ENCODE measurements at regions not wholly inside any gene's neighbourhood (a gene's known extent, or its start where the extent isn't known, plus 50 kb on each side); places are given as distances from the start of the nearest gene placed in this dataset.
"Not testable (repeated sequence)": the region's sequence is repeated elsewhere in the genome, so short reads cannot be mapped to it uniquely, and the experiment has no call there.

- no peak for TF ChIP-seq TCF4 (CRISPR knock-in tag; IDR thresholded peaks at IDR 0.05; ENCODE audit: borderline replicate concordance)
- TF ChIP-seq TOX (CRISPR knock-in tag; IDR thresholded peaks at IDR 0.05; ENCODE audit: borderline replicate concordance): no peak
- TF ChIP-seq SNAI2 (CRISPR knock-in tag; IDR thresholded peaks at IDR 0.05): no peak
- TF ChIP-seq ISL1 (CRISPR knock-in tag; IDR thresholded peaks at IDR 0.05): no peak
- TF ChIP-seq BACH2 (CRISPR knock-in tag; IDR thresholded peaks at IDR 0.05; ENCODE audit: borderline replicate concordance): no peak
Measured at GRCh38 chr11:87536565-87536964, 498.8 kb downstream of the TMEM135 start (continued).

- ATAC-seq: no peak
- TF ChIP-seq ZFP30 (CRISPR knock-in tag; IDR thresholded peaks at IDR 0.05) (no peak), OSR1 (CRISPR knock-in tag; IDR thresholded peaks at IDR 0.05) (no peak), SNAI2 (CRISPR knock-in tag; IDR thresholded peaks at IDR 0.05) (no peak), ZNF8 (CRISPR knock-in tag; IDR thresholded peaks at IDR 0.05) (no peak), ZFP3 (CRISPR knock-in tag; IDR thresholded peaks at IDR 0.05) (no peak), TOX (CRISPR knock-in tag; IDR thresholded peaks at IDR 0.05; ENCODE audit: borderline replicate concordance) (no peak), POU6F1 (CRISPR knock-in tag; IDR thresholded peaks at IDR 0.05; ENCODE audit: borderline replicate concordance, low read depth) (no peak)
Measured at GRCh38 chr11:87536016-87536415, 498.3 kb downstream of the TMEM135 start.

- TF ChIP-seq GLIS3 (CRISPR knock-in tag; IDR thresholded peaks at IDR 0.05) (no peak), BACH2 (CRISPR knock-in tag; IDR thresholded peaks at IDR 0.05; ENCODE audit: borderline replicate concordance) (no peak)
Measured at GRCh38 chr11:87535513-87535912, 497.8 kb downstream of the TMEM135 start.

GRCh38 chr11:87531835-87532234 is 494.1 kb downstream of the TMEM135 start:
- ATAC-seq: not testable (repeated sequence)

More at GRCh38 chr11:87535513-87535912, 497.8 kb downstream of the TMEM135 start:
- no peak for ATAC-seq

- TF ChIP-seq GLIS3 (CRISPR knock-in tag; IDR thresholded peaks at IDR 0.05): no peak
- no peak for TF ChIP-seq CSRNP3 (CRISPR knock-in tag; IDR thresholded peaks at IDR 0.05)
- TF ChIP-seq ESRRG (CRISPR knock-in tag; IDR thresholded peaks at IDR 0.05): no peak
- TF ChIP-seq ZNF565 (CRISPR knock-in tag; conservative IDR thresholded peaks at IDR 0.05; ENCODE audit: low read depth): no peak
- no peak for TF ChIP-seq TOX (CRISPR knock-in tag; IDR thresholded peaks at IDR 0.05; ENCODE audit: borderline replicate concordance)
- TF ChIP-seq BACH2 (CRISPR knock-in tag; IDR thresholded peaks at IDR 0.05; ENCODE audit: borderline replicate concordance): no peak
- no peak for TF ChIP-seq PPARA (CRISPR knock-in tag; IDR thresholded peaks at IDR 0.05; ENCODE audit: borderline replicate concordance)
- TF ChIP-seq CREB5 (CRISPR knock-in tag; IDR thresholded peaks at IDR 0.05; ENCODE audit: low read depth): no peak
- TF ChIP-seq TSHZ2 (CRISPR knock-in tag; IDR thresholded peaks at IDR 0.05): no peak
- TF ChIP-seq ZC3H10 (CRISPR knock-in tag; IDR thresholded peaks at IDR 0.05): no peak
- TF ChIP-seq RARB (CRISPR knock-in tag; IDR thresholded peaks at IDR 0.05): no peak
- no peak for TF ChIP-seq TCF4 (CRISPR knock-in tag; IDR thresholded peaks at IDR 0.05; ENCODE audit: borderline replicate concordance)
- no peak for ATAC-seq
Measured at GRCh38 chr11:87529486-87529885, 491.8 kb downstream of the TMEM135 start.
